Ovary (tissue), 3 donors: ENCODE measurements at regions not wholly inside any gene's neighbourhood (a gene's known extent, or its start where the extent isn't known, plus 50 kb on each side); places are given as distances from the start of the nearest gene placed in this dataset.

ENCODE experiments used
- CTCF ChIP-seq, 3 donors: fragments of 450-650 bp in 2 of 3; fragments of 200-600 bp in 1 of 3; IDR thresholded peaks; one replicate each; pipeline versions ENCODE4 v1.5.1 to v1.8.0; 2016 to 2022; ENCODE audit warnings: antibody characterized with exemption in 3 of 3, mild to moderate bottlenecking in 1 of 3
- EP300 ChIP-seq: sonication (generic); formaldehyde crosslinking; IDR thresholded peaks from one replicate; pipeline ENCODE4 v1.6.1; 2017; ENCODE audit warnings: antibody characterized with exemption
- donor health status: DM: no; HTN: no; CAD: no.

- no peak for TF ChIP-seq EP300
- TF ChIP-seq CTCF (IDR thresholded peaks at IDR 0.05) = no peak
Observed at GRCh38 chr12:75831402-75831801, 200.2 kb downstream of the PHLDA1 start.
